ENCODE measurements at regions not wholly inside any gene's neighbourhood (a gene's known extent, or its start where the extent isn't known, plus 50 kb on each side); places are given as distances from the start of the nearest gene placed in this dataset.

DNA sequence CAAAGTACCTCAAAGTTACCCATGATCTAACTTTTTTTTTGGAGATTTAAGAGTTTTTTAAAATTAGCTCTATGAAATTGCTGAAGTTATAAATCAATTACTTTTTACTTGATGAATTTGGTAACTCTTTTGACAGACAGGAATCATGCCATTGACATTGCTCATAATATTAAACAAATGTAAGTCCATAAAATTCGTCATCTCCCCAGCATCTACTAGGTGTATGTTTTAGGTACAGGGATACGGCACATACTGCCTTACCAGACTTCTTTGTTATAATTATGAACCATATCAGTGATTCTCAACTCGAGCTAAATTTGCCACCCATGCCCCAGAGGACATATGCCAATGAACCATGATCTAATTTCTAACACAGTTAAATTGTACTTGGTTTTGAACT lies 247.5 kb upstream of the TGFBR2 start:
- DNase-seq (ENCODE audit: low spot score in 2 of 2): no peak
- intact Hi-C loops (cut with DNase I; ENCODE audit: low total_unique reads): no loop called here
- TF ChIP-seq, protein P1, sequence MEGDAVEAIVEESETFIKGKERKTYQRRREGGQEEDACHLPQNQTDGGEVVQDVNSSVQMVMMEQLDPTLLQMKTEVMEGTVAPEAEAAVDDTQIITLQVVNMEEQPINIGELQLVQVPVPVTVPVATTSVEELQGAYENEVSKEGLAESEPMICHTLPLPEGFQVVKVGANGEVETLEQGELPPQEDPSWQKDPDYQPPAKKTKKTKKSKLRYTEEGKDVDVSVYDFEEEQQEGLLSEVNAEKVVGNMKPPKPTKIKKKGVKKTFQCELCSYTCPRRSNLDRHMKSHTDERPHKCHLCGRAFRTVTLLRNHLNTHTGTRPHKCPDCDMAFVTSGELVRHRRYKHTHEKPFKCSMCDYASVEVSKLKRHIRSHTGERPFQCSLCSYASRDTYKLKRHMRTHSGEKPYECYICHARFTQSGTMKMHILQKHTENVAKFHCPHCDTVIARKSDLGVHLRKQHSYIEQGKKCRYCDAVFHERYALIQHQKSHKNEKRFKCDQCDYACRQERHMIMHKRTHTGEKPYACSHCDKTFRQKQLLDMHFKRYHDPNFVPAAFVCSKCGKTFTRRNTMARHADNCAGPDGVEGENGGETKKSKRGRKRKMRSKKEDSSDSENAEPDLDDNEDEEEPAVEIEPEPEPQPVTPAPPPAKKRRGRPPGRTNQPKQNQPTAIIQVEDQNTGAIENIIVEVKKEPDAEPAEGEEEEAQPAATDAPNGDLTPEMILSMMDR (IDR thresholded peaks at IDR 0.05): no peak
- no peak for TF ChIP-seq POLR2A (IDR thresholded peaks at IDR 0.05)
- 64 to 76% methylated on average over 3 of the region's 3 CpGs for WGBS, 2 donors
- no peak overlapping the region for H3K4me3 ChIP-seq (ENCODE audit: low read depth, poor library complexity, severe bottlenecking)

DNA sequence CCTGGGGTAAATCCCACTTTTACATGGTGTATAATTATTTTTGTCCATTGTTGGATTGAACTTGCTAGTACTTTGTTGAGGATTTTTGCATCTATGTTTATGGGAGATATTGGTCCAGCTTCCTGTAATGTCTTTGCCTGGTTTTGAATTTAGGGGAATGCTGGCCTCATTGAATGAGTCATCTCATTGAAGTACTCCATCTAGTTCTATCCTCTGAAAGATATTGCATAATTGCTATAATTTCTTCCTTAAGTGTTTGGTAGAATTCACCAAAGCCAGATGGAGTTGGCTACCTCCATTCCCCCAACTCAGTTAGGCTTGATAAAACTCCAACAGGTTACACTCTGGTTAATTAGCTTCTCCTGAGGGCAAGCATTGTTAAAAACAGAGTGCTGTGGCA lies 237.4 kb upstream of the TGFBR2 start:
- TF ChIP-seq POLR2A (IDR thresholded peaks at IDR 0.05): no peak
- TF ChIP-seq, protein P1 (IDR thresholded peaks at IDR 0.05): no peak
- no peak overlapping the region for H3K4me3 ChIP-seq (ENCODE audit: low read depth, poor library complexity, severe bottlenecking)
- no peak for DNase-seq (ENCODE audit: low spot score in 2 of 2)
- intact Hi-C loops (cut with DNase I; ENCODE audit: low total_unique reads): no loop called here

DNA sequence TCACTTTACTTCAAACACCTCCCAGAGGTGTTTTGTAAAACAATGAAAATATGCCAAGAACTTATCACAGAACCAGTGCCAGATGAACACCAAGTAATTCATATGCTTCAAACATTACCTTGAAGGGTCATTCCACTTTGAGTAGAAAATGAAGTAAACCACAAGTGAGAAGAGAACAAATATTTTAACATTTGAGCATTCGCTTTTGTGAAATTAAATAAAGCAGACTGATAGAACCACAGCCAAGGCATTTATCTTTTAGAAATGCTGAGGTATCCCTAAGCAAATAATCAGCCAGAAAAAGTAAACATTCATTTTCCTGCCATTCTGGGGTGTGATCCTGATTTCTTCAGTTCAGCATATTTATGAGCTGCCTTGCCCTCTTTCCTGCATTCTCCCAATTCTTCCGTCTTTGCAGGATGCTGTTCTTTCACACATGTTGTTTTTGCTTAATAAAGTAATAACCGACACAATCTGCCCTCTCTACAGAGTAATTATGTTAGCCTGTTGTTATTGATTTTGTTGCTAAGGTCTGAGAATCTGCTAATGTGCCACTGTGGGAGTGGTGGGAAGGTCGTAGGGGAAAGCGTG lies 235.6 kb upstream of the TGFBR2 start:
- intact Hi-C loops (cut with DNase I; ENCODE audit: low total_unique reads): no loop called here
- 21 to 23% methylated on average over 5 of the region's 5 CpGs for WGBS, 2 donors
- H3K4me3 ChIP-seq (ENCODE audit: low read depth, poor library complexity, severe bottlenecking): no peak overlapping the region
- TF ChIP-seq POLR2A (IDR thresholded peaks at IDR 0.05): no peak
- TF ChIP-seq, protein P1 (IDR thresholded peaks at IDR 0.05): no peak
- DNase-seq (ENCODE audit: low spot score in 2 of 2): no peak

DNA sequence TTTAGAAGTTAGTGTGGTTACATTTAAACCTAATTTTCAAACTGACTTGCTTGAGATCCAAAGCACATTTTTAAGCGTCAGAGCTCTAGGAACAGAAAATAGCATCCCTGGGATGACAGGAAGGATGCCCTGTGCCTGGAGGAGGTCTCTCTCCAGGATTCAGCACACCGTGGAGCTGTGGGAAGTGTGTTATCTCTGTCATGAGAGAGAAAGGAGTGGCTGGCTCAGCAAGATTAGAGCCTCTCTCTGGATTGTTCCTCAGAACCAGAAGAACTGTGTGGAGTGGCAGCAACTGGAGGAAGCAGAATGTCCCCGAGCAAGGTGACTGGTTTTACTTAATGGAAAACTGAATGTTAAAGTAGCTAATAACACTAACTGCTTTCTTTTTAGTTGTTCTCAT lies 233.6 kb upstream of the TGFBR2 start:
- DNase-seq (ENCODE audit: low spot score in 2 of 2): no peak
- WGBS, 2 donors: 61 to 62% methylated on average over 3 of the region's 3 CpGs
- no peak overlapping the region for H3K4me3 ChIP-seq (ENCODE audit: low read depth, poor library complexity, severe bottlenecking)
- no peak for TF ChIP-seq POLR2A (IDR thresholded peaks at IDR 0.05)
- TF ChIP-seq, protein P1 (IDR thresholded peaks at IDR 0.05): no peak
- intact Hi-C loops (cut with DNase I; ENCODE audit: low total_unique reads): no loop called here

DNA sequence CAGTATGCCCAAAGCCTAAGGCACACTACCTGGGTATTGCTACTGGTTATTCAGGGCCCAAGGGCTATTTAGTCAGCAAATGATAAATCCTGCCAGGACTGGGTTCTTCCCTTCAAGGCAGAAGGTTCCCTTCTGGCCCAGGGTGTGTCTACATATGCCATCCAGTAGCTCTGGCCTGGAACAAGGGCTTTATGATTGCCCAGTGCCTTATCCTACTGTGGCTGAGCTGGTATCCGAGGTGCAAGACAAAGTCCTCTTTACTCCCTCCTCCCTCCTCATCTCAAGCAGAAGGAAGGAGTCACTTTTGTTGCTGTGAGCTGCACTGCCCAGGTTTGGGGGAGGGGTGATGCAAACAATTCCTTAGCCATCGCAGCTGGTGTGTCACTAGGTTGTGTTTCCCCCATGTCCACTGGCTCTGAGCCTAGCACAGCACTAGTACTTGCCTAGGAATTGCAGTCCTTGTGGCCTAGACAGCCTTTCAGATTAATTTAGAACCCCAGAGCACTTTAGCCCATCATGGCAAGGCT lies 221.8 kb upstream of the TGFBR2 start:
- intact Hi-C loops (cut with DNase I; ENCODE audit: low total_unique reads): no loop called here
- TF ChIP-seq, protein P1 (IDR thresholded peaks at IDR 0.05): no peak
- TF ChIP-seq POLR2A (IDR thresholded peaks at IDR 0.05): no peak
- no peak overlapping the region for H3K4me3 ChIP-seq (ENCODE audit: low read depth, poor library complexity, severe bottlenecking)
- DNase-seq (ENCODE audit: low spot score in 2 of 2): no peak
- WGBS, 2 donors: 87 to 93% methylated on average over 2 of the region's 2 CpGs

DNA sequence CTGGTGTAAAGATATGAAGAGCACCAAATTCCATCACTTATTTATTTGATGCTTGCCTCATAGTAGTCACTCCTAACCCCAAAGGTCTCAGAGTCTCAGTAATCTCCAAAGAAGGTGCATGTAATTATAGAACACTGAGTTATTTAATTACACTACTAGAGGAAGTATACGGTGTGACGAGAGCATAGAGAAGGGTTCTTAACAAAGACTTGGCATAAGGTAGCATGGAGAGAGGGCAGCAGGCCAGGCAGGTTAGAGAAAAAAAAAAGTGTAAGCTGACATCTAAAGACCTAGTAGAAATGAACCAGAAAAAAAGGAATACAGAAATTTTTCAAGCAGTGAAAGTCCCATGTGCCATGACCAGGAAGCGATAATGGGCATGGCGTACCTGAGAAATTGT lies 213.3 kb upstream of the TGFBR2 start:
- DNase-seq (ENCODE audit: low spot score in 2 of 2): no peak
- 75 to 76% methylated on average over 4 of the region's 4 CpGs for WGBS, 2 donors
- intact Hi-C loops (cut with DNase I; ENCODE audit: low total_unique reads): no loop called here
- H3K4me3 ChIP-seq (ENCODE audit: low read depth, poor library complexity, severe bottlenecking): no peak overlapping the region
- no peak for TF ChIP-seq POLR2A (IDR thresholded peaks at IDR 0.05)
- TF ChIP-seq, protein P1 (IDR thresholded peaks at IDR 0.05): no peak
